Keratinocyte (primary cell): ENCODE measurements at regions not wholly inside any gene's neighbourhood (a gene's known extent, or its start where the extent isn't known, plus 50 kb on each side); places are given as distances from the start of the nearest gene placed in this dataset.

Source experiments
- DNase-seq: peaks from one replicate; pipeline ENCODE4 v3.0.0-alpha.2; 2011; ENCODE audit warnings: low read depth, missing footprints, low spot score
- FAIRE-seq: peaks from 2 replicates; lab custom pipeline; 2011; peaks lifted over from hg19 to GRCh38; lab: Jason Lieb, UNC
- H2AFZ ChIP-seq: 2 replicates; pipeline ENCODE4 v1.6.0; 2012; ENCODE audit warnings: low read length, control low read depth, inconsistent platforms; ENCODE audit not compliant: control insufficient read depth
- H3K27ac ChIP-seq: 2 replicates; pipeline ENCODE4 v1.5.1; 2011; ENCODE audit warnings: low read length; ENCODE audit not compliant: control insufficient read depth, insufficient read depth
- H3K27me3 ChIP-seq: 3 replicates; pipeline ENCODE4 v1.6.0; 2011; ENCODE audit warnings: low read length; ENCODE audit not compliant: control insufficient read depth, insufficient read depth; ENCODE audit errors: extremely low read depth
- H3K36me3 ChIP-seq, 2 experiments: 2 replicates in 1 of 2; 3 replicates in 1 of 2; pipeline ENCODE4 v1.5.1; 2011; ENCODE audit warnings: low read length in 2 of 2, mild to moderate bottlenecking in 1 of 2; ENCODE audit not compliant: control insufficient read depth in 2 of 2, insufficient read depth in 2 of 2; ENCODE audit errors: extremely low read depth in 1 of 2
- H3K4me1 ChIP-seq: 3 replicates; pipeline ENCODE4 v1.5.1; 2011; ENCODE audit warnings: low read length; ENCODE audit not compliant: control insufficient read depth, insufficient read depth; ENCODE audit errors: extremely low read depth
- H3K4me2 ChIP-seq: 3 replicates; pipeline ENCODE4 v1.6.0; 2011; ENCODE audit warnings: low read depth, low read length; ENCODE audit not compliant: control insufficient read depth, insufficient read depth; ENCODE audit errors: extremely low read depth
- H3K4me3 ChIP-seq, 3 experiments: fragments of 200-600 bp in 1 of 3; sonication (generic) in 1 of 3; 2 replicates in 2 of 3; 3 replicates in 1 of 3; pipeline ENCODE4 v1.5.1; 2011 to 2016; ENCODE audit warnings: low read length in 3 of 3, mild to moderate bottlenecking in 3 of 3, control low read depth in 2 of 3, inconsistent platforms in 1 of 3, low read depth in 1 of 3, mixed read lengths in 1 of 3, mixed run types in 1 of 3, moderate library complexity in 1 of 3; ENCODE audit not compliant: control insufficient read depth in 2 of 3, insufficient read depth in 2 of 3; ENCODE audit errors: extremely low read depth in 1 of 3
- H3K79me2 ChIP-seq: 2 replicates; pipeline ENCODE4 v1.6.0; 2012; ENCODE audit warnings: low read length; ENCODE audit not compliant: control insufficient read depth, insufficient read depth
- H3K9ac ChIP-seq: 3 replicates; pipeline ENCODE4 v1.6.0; 2011; ENCODE audit warnings: low read length; ENCODE audit not compliant: control insufficient read depth, insufficient read depth; ENCODE audit errors: extremely low read depth
- H3K9me1 ChIP-seq: 3 replicates; pipeline ENCODE4 v1.6.0; 2011; ENCODE audit warnings: low read length; ENCODE audit not compliant: control insufficient read depth, insufficient read depth; ENCODE audit errors: extremely low read depth
- H3K9me3 ChIP-seq: 2 replicates; pipeline ENCODE4 v1.5.1; 2012; ENCODE audit warnings: low read depth, low read length; ENCODE audit not compliant: control insufficient read depth
- H4K20me1 ChIP-seq: 3 replicates; pipeline ENCODE4 v1.6.0; 2011; ENCODE audit warnings: low read length; ENCODE audit not compliant: control insufficient read depth, insufficient read depth; ENCODE audit errors: extremely low read depth
- CTCF ChIP-seq, 3 experiments: IDR thresholded peaks in 1 of 3; conservative IDR thresholded peaks in 1 of 3; optimal IDR thresholded peaks in 1 of 3; 2 replicates in 2 of 3; 3 replicates in 1 of 3; pipeline versions ENCODE3 to v1.5.1; 2011; ENCODE audit warnings: low read length in 3 of 3, mild to moderate bottlenecking in 3 of 3, moderate library complexity in 2 of 3, control low read depth in 1 of 3, inconsistent platforms in 1 of 3; ENCODE audit not compliant: insufficient read depth in 2 of 3; ENCODE audit errors: extremely low read depth in 1 of 3
- EZH2 ChIP-seq: IDR thresholded peaks from one replicate; pipeline ENCODE4 v1.6.1; 2012; ENCODE audit warnings: inconsistent platforms, mild to moderate bottlenecking, low read length, moderate library complexity
- dilution Hi-C: fragments of 300-500 bp; cut with MboI; formaldehyde crosslinking; loops from one replicate; pipeline ENCODE4 v1.7.0; 2020; ENCODE audit warnings: low sequenced_read_pairs; ENCODE audit not compliant: extremely low pct_ligation_motif_present

GRCh38 chr13:60318186-60318585 is 78.8 kb upstream of the TDRD3 start:
- DNase-seq (no peak), FAIRE-seq (no peak)
- no peaks in the 10 kb centered on the region for H3K79me2 ChIP-seq
- H3K27me3 ChIP-seq = no peaks in the 10 kb centered on the region
- no peaks in the 10 kb centered on the region for H3K9me1 ChIP-seq
- no peak overlapping the region for H3K27ac ChIP-seq
- H3K36me3 ChIP-seq = no peaks in the 10 kb centered on the region
- no peak overlapping the region for H3K9ac ChIP-seq
- H3K4me1 ChIP-seq = no peaks in the 10 kb centered on the region
- H2AFZ ChIP-seq = no peak overlapping the region
- no peak overlapping the region for H3K4me3 ChIP-seq
- dilution Hi-C loops = no loop called here
- H3K4me2 ChIP-seq = no peak overlapping the region
- H4K20me1 ChIP-seq = no peaks in the 10 kb centered on the region
- TF ChIP-seq CTCF (optimal IDR thresholded peaks at IDR 0.05 in 1 of 3, IDR thresholded peaks at IDR 0.05 in 1 of 3, conservative IDR thresholded peaks at IDR 0.05 in 1 of 3; ENCODE audit: extremely low read depth in 1 of 3, insufficient read depth in 2 of 3, low read length in 3 of 3) (no peak), EZH2 (no peak)
- no peaks in the 10 kb centered on the region for H3K9me3 ChIP-seq

GRCh38 chr13:60324131-60324530 is 72.9 kb upstream of the TDRD3 start:
- TF ChIP-seq EZH2 (no peak), CTCF (optimal IDR thresholded peaks at IDR 0.05 in 1 of 3, IDR thresholded peaks at IDR 0.05 in 1 of 3, conservative IDR thresholded peaks at IDR 0.05 in 1 of 3; ENCODE audit: extremely low read depth in 1 of 3, insufficient read depth in 2 of 3, low read length in 3 of 3) (no peak)
- Histone ChIP-seq H3K4me1 (no peaks in the 10 kb centered on the region), H3K27me3 (no peaks in the 10 kb centered on the region), H3K9me3 (no peaks in the 10 kb centered on the region), H3K79me2 (no peaks in the 10 kb centered on the region), H3K27ac (no peak overlapping the region), H2AFZ (no peak overlapping the region), H3K4me3 (no peak overlapping the region), H3K9me1 (no peaks in the 10 kb centered on the region), H3K9ac (no peak overlapping the region), H4K20me1 (no peaks in the 10 kb centered on the region), H3K4me2 (no peak overlapping the region), H3K36me3 (no peaks in the 10 kb centered on the region)
- FAIRE-seq (no peak), DNase-seq (no peak)
- dilution Hi-C loops = no loop called here
